Uterus (tissue), 2 donors: ENCODE measurements at regions not wholly inside any gene's neighbourhood (a gene's known extent, or its start where the extent isn't known, plus 50 kb on each side); places are given as distances from the start of the nearest gene placed in this dataset.

Experiments
- POLR2A ChIP-seq, 2 donors: fragments of 450-650 bp; IDR thresholded peaks; one replicate each; pipeline ENCODE4 v1.6.1; 2016; ENCODE audit warnings: antibody characterized with exemption in 2 of 2, mild to moderate bottlenecking in 1 of 2, moderate library complexity in 1 of 2
- TF ChIP-seq, protein P1 (sequence below), 4 experiments: fragments of 200-600 bp in 2 of 4; fragments of 450-650 bp in 2 of 4; sonication (generic) in 2 of 4; IDR thresholded peaks; one replicate each; pipeline ENCODE4 v1.5.1; 2016 to 2019; ENCODE audit warnings: antibody characterized with exemption in 4 of 4, mild to moderate bottlenecking in 2 of 4, moderate library complexity in 1 of 4

DNA sequence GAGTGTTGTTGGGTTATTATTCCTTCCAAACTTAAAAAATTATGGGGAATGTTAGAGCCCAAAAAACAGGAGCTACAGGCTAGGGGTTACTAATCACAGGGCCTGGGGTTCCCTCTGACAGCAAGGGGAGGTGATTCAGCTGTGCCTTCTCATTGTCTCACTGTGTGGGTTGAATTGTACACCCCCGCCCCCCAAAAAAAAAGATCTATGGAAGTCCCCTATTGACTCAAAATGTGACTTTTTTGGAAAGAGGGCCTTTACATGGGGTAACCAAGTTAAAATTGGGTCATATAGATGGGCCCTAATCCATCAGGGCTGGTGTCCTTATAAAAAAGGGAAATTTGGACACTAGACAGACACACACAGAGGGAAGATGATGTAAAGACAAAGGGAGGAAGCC, 190.2 kb downstream of the SOX9 start:
- TF ChIP-seq POLR2A (IDR thresholded peaks at IDR 0.05), result no peak
- TF ChIP-seq, protein P1, sequence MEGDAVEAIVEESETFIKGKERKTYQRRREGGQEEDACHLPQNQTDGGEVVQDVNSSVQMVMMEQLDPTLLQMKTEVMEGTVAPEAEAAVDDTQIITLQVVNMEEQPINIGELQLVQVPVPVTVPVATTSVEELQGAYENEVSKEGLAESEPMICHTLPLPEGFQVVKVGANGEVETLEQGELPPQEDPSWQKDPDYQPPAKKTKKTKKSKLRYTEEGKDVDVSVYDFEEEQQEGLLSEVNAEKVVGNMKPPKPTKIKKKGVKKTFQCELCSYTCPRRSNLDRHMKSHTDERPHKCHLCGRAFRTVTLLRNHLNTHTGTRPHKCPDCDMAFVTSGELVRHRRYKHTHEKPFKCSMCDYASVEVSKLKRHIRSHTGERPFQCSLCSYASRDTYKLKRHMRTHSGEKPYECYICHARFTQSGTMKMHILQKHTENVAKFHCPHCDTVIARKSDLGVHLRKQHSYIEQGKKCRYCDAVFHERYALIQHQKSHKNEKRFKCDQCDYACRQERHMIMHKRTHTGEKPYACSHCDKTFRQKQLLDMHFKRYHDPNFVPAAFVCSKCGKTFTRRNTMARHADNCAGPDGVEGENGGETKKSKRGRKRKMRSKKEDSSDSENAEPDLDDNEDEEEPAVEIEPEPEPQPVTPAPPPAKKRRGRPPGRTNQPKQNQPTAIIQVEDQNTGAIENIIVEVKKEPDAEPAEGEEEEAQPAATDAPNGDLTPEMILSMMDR (IDR thresholded peaks at IDR 0.05), result no peak
